Karpas-422 (cell line): ENCODE measurements at regions not wholly inside any gene's neighbourhood (a gene's known extent, or its start where the extent isn't known, plus 50 kb on each side); places are given as distances from the start of the nearest gene placed in this dataset.

Source experiments
- DNase-seq: peaks from one replicate; pipeline ENCODE4 v3.0.0-alpha.2; 2015
- H2AFZ ChIP-seq: fragments of 200-600 bp; sonication (generic); 2 replicates; pipeline ENCODE4 v1.6.1; 2014; ENCODE audit warnings: antibody characterized with exemption, low read length, mixed read lengths
- H3K27ac ChIP-seq: fragments of 200-600 bp; sonication (generic); 2 replicates; pipeline ENCODE4 v1.5.1; 2014; ENCODE audit warnings: mild to moderate bottlenecking, low read length, moderate library complexity
- H3K27me3 ChIP-seq: fragments of 200-600 bp; sonication (generic); 2 replicates; pipeline ENCODE4 v1.6.1; 2014; ENCODE audit warnings: low read length, mixed read lengths
- H3K36me3 ChIP-seq: fragments of 200-600 bp; sonication (generic); 2 replicates; pipeline ENCODE4 v1.6.1; 2014; ENCODE audit warnings: low read length, mixed read lengths; ENCODE audit not compliant: insufficient read depth
- H3K4me1 ChIP-seq: fragments of 200-600 bp; sonication (generic); 2 replicates; pipeline ENCODE4 v1.6.1; 2014; ENCODE audit warnings: mild to moderate bottlenecking, low read length, mixed read lengths
- H3K4me2 ChIP-seq: fragments of 200-600 bp; sonication (generic); 2 replicates; pipeline ENCODE4 v1.6.1; 2014; ENCODE audit warnings: low read length, low read depth, mild to moderate bottlenecking; ENCODE audit not compliant: poor library complexity, severe bottlenecking
- H3K4me3 ChIP-seq: fragments of 200-600 bp; sonication (generic); 2 replicates; pipeline ENCODE4 v1.5.1; 2014; ENCODE audit warnings: mild to moderate bottlenecking, antibody characterized with exemption, low read length, mixed read lengths
- H3K79me2 ChIP-seq: fragments of 200-600 bp; sonication (generic); 2 replicates; pipeline ENCODE4 v1.6.1; 2014; ENCODE audit warnings: mild to moderate bottlenecking, low read length, mixed read lengths
- H3K9ac ChIP-seq: fragments of 200-600 bp; sonication (generic); 2 replicates; pipeline ENCODE4 v1.6.0; 2014; ENCODE audit warnings: low read length
- H3K9me2 ChIP-seq: fragments of 200-600 bp; sonication (generic), shearing (Covaris generic); replicated peaks from 2 replicates; pipeline ENCODE4 v1.6.0; 2014; ENCODE audit warnings: mild to moderate bottlenecking, low read length, moderate library complexity; ENCODE audit not compliant: insufficient read depth
- H3K9me3 ChIP-seq: fragments of 300-700, 200-600 bp; sonication (generic); 2 replicates; pipeline ENCODE4 v1.6.1; 2014; ENCODE audit warnings: low read length, mixed read lengths
- H4K20me1 ChIP-seq: fragments of 200-600 bp; sonication (generic); 2 replicates; pipeline ENCODE4 v1.6.1; 2014; ENCODE audit warnings: mild to moderate bottlenecking, antibody characterized with exemption, low read length, low read depth; ENCODE audit not compliant: insufficient read depth

DNA sequence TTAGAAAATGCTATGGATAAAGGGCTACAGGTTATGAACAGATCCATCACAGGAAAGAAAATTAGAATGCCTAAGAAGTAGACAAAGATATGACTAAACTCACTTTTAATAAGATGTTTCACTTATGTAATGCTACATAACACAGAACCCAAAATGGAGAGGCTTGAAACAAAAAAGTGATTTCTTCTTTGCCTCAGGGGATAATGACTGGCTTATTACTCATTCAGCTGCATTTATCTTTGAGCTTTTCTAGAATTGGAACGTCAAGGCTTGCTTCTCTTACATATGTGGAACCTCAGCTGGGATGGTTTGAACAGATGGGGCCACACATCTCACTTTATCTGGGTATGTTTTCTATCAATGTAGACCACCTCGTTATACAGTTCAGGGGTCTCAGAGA, 120.6 kb upstream of the EPHA3 start:
- no peak overlapping the region for H3K27ac ChIP-seq

DNA sequence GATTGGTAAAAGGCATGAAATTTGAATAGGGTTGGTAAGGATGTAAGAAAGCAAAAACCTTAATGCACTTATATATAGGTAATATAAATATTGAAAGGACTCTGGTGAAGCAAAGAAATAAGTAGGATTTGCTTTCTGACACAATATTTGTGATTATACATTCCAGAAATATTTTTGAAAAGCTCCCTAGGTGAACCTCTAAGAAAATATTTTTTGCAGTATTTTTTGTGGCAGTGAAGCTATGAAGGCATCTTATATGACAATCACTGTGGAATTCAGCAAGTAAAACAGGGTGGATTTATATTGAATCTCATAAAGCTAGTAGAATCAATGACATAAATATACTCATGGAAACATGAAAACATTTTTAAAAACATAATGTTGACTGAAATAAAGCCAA, 119.6 kb upstream of the EPHA3 start:
- Histone ChIP-seq H3K27me3 (no peaks in the 10 kb centered on the region), H3K27ac (no peak overlapping the region), H3K9me2 (no peaks in the 10 kb centered on the region), H3K9me3 (peaks cover 8% of the 10 kb centered on the region), H3K4me1 (no peaks in the 10 kb centered on the region), H3K9ac (no peak overlapping the region), H3K79me2 (no peaks in the 10 kb centered on the region), H3K4me2 (no peak overlapping the region), H3K4me3 (no peak overlapping the region), H2AFZ (no peak overlapping the region), H4K20me1 (no peaks in the 10 kb centered on the region), H3K36me3 (no peaks in the 10 kb centered on the region)
- no peak for DNase-seq

More for the DNA sequence above, 120.6 kb upstream of the EPHA3 start:
- H3K9me2 ChIP-seq, result no peaks in the 10 kb centered on the region
- H3K4me3 ChIP-seq, result no peak overlapping the region
- no peak overlapping the region for H3K4me2 ChIP-seq
- H4K20me1 ChIP-seq, result no peaks in the 10 kb centered on the region
- no peaks in the 10 kb centered on the region for H3K27me3 ChIP-seq
- no peak overlapping the region for H3K9ac ChIP-seq
- no peaks in the 10 kb centered on the region for H3K36me3 ChIP-seq
- DNase-seq, result no peak
- no peak overlapping the region for H2AFZ ChIP-seq
- peaks cover 12% of the 10 kb centered on the region for H3K9me3 ChIP-seq
- H3K4me1 ChIP-seq, result no peaks in the 10 kb centered on the region
- no peaks in the 10 kb centered on the region for H3K79me2 ChIP-seq

DNA sequence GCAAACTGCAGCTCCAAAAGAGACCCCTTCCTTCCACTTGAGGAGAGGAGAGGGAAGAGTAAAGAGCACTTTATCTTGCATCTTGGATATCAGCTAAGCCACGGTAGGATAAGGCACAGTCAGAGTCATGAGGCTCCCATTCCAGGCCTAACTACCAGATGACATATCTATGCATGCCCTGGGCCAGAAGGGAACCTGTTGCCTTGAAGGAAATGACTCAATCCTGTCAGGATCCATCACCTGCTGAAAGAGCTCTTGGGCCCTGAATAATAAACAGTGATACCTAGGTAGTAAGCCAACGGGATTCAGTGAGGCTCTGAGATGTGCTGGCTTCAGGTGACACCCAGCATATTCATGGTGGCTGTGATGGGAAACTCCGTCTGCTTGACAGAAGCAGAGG, 118.5 kb upstream of the EPHA3 start:
- no peak overlapping the region for H3K9ac ChIP-seq
- peaks cover 6% of the 10 kb centered on the region for H3K9me3 ChIP-seq
- no peak overlapping the region for H3K4me3 ChIP-seq
- no peak overlapping the region for H3K4me2 ChIP-seq
- no peak overlapping the region for H2AFZ ChIP-seq
- no peak overlapping the region for H3K27ac ChIP-seq
- H3K36me3 ChIP-seq, result no peaks in the 10 kb centered on the region
- H4K20me1 ChIP-seq, result no peaks in the 10 kb centered on the region
- H3K79me2 ChIP-seq, result no peaks in the 10 kb centered on the region
- no peaks in the 10 kb centered on the region for H3K9me2 ChIP-seq
- H3K27me3 ChIP-seq, result no peaks in the 10 kb centered on the region
- DNase-seq, result no peak
- no peaks in the 10 kb centered on the region for H3K4me1 ChIP-seq

DNA sequence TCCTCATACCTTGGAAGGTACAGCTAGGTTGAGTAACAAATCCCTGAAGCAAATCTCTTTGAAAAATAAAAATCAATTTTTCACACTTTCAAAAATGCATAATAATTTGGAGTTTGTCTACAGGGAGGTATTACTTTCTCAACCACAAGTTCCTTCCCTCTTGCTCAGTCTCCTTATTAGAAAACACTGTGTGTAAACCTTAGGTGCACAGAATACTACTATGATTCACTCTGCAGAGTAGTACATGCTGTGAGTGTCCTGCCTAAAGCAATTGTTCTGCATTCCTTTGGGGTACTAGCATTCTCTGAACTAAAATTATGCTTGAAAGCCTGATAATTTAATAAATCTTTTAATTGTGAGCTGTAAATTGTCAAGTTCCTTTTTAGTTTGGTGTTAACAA, 115.9 kb upstream of the EPHA3 start:
- Histone ChIP-seq H4K20me1 (no peaks in the 10 kb centered on the region), H3K4me3 (no peak overlapping the region)

DNA sequence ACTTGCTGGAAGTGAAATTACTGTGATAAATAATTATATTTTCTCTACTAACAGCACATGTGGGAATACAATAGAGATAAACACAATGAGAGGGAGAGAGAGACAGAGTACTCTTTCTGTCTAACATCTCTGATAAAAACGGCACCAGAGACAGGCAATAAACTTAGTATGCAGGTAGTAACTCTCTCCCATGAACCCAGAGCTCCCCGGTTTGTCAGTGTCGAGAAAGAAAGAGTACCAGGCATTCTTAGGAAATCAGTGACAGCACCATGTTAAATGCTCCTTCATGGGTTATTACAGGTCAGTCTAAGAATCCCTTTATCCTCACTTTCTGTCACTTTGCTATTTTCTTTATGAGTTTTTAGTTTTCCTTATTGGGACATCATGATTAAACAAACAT, 110.7 kb upstream of the EPHA3 start:
- DNase-seq, result no peak

More for the DNA sequence above, 115.9 kb upstream of the EPHA3 start:
- Histone ChIP-seq H3K36me3 (no peaks in the 10 kb centered on the region), H3K27ac (no peak overlapping the region), H3K27me3 (no peaks in the 10 kb centered on the region), H3K9me2 (no peaks in the 10 kb centered on the region), H3K79me2 (no peaks in the 10 kb centered on the region), H3K4me1 (no peaks in the 10 kb centered on the region), H3K9ac (no peak overlapping the region), H3K4me2 (no peak overlapping the region), H2AFZ (no peak overlapping the region), H3K9me3 (peaks cover 6% of the 10 kb centered on the region; the same call in 1 of the 2 replicates)
- no peak for DNase-seq

DNA sequence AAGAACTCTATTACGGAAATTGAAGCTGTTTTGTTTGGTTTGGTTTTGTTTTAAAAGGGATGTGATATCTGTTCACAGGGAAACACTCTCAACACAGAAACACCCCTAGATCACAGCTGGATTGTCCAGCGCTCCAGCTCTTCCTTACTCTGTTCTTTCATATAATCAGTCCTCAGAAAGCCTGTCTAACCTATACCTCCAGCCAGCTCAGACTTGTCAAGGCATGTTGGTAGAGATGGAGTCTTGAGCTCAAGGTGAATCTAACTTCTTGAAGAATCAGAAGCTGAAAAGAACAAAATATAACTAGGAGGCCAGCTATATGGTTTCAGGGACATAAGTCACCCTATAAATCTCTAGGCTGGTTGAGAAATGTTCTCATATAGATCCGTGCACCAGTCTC, 110.2 kb upstream of the EPHA3 start:
- Histone ChIP-seq H3K79me2 (no peaks in the 10 kb centered on the region), H3K36me3 (no peaks in the 10 kb centered on the region), H3K4me1 (no peaks in the 10 kb centered on the region), H3K9me2 (no peaks in the 10 kb centered on the region), H3K4me2 (no peak overlapping the region), H3K27me3 (no peaks in the 10 kb centered on the region), H3K4me3 (no peak overlapping the region), H3K9ac (no peak overlapping the region), H3K9me3 (no peaks in the 10 kb centered on the region), H4K20me1 (no peaks in the 10 kb centered on the region), H2AFZ (no peak overlapping the region), H3K27ac (no peak overlapping the region)
- DNase-seq, result no peak

More for the DNA sequence above, 110.7 kb upstream of the EPHA3 start:
- Histone ChIP-seq H4K20me1 (no peaks in the 10 kb centered on the region), H3K4me2 (no peak overlapping the region), H3K27ac (no peak overlapping the region), H3K27me3 (no peaks in the 10 kb centered on the region), H3K9me2 (no peaks in the 10 kb centered on the region), H3K36me3 (no peaks in the 10 kb centered on the region), H3K4me3 (no peak overlapping the region), H3K4me1 (no peaks in the 10 kb centered on the region), H2AFZ (no peak overlapping the region), H3K9ac (no peak overlapping the region), H3K9me3 (no peaks in the 10 kb centered on the region), H3K79me2 (no peaks in the 10 kb centered on the region)

DNA sequence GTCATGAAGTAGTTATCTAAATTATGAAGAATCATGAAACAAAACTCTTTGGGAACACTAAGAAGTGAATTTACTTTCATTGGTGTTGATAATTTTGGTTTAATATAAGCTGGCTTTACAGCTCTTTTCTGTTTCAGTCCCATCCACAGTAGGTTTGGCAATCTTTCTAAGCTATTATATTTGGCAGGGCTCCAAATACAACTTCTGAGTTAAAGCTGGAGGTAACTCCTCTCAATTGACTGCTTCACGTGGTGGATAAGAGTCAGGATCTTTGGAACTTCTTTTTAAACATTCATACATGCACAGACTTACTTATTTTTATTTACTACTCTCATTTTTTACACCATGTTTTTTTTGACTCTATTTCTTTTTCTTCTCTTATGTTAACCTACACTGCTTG, 106.5 kb upstream of the EPHA3 start:
- no peak for DNase-seq
- Histone ChIP-seq H3K9ac (no peak overlapping the region), H3K27ac (no peak overlapping the region), H3K4me3 (no peak overlapping the region), H3K9me2 (no peaks in the 10 kb centered on the region), H3K36me3 (no peaks in the 10 kb centered on the region), H3K4me2 (no peak overlapping the region), H3K4me1 (no peaks in the 10 kb centered on the region), H3K27me3 (no peaks in the 10 kb centered on the region), H4K20me1 (no peaks in the 10 kb centered on the region), H3K79me2 (no peaks in the 10 kb centered on the region), H2AFZ (no peak overlapping the region), H3K9me3 (no peaks in the 10 kb centered on the region; the same call in 1 of the 2 replicates)

DNA sequence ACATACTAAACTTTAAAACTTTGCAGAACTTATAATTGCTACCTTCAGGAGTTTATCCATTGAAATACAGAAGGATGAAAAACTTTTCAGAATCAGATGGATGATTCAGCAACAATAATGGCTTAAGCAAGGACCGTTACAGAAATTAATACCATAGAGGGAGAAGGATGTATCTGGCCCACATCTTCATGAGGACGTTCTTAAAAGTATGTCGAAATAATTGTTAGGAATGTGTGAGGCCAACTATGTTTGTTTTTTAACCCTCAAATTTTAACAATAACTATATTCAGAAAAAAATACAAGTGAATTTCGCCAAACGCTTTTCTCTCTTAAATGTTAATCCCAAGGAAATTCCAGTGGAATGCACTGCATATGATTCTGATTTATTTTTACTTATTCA, 105.2 kb upstream of the EPHA3 start:
- H3K27ac ChIP-seq, result no peak overlapping the region
- no peak overlapping the region for H3K4me3 ChIP-seq
- H3K9me3 ChIP-seq, result peaks cover 5% of the 10 kb centered on the region
- no peak for DNase-seq
- no peaks in the 10 kb centered on the region for H3K9me2 ChIP-seq
- H3K4me2 ChIP-seq, result no peak overlapping the region
- no peaks in the 10 kb centered on the region for H4K20me1 ChIP-seq
- H3K4me1 ChIP-seq, result no peaks in the 10 kb centered on the region
- no peaks in the 10 kb centered on the region for H3K36me3 ChIP-seq
- no peak overlapping the region for H2AFZ ChIP-seq
- no peak overlapping the region for H3K9ac ChIP-seq
- H3K27me3 ChIP-seq, result no peaks in the 10 kb centered on the region
- no peaks in the 10 kb centered on the region for H3K79me2 ChIP-seq

DNA sequence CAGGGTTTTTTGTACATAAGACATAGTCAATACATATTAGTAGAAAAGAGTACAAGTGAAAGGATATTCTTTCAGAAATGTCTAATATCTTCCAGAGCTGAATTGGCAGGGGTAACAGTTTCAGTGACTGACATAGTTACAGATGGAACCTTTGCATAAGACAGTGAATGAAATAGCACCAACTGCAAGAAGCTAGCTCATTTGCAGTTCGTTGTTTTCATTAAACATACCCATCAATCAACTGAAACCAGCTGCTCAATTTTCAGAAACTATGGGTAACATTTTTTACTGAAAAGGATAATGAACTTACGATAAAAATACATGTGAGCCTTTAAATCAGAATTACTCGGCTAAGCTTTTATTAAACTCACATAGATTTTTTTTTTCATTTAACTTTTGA, 93.9 kb upstream of the EPHA3 start:
- H3K9me3 ChIP-seq, result peaks cover 20% of the 10 kb centered on the region; the same call in 1 of the 2 replicates
- no peaks in the 10 kb centered on the region for H3K9me2 ChIP-seq
- no peaks in the 10 kb centered on the region for H3K36me3 ChIP-seq

More for the DNA sequence above, 93.9 kb upstream of the EPHA3 start:
- H3K27ac ChIP-seq, result no peak overlapping the region
- H3K4me3 ChIP-seq, result no peak overlapping the region
- H3K27me3 ChIP-seq, result no peaks in the 10 kb centered on the region
- H3K4me1 ChIP-seq, result no peaks in the 10 kb centered on the region
- H3K9ac ChIP-seq, result no peak overlapping the region
- no peaks in the 10 kb centered on the region for H3K79me2 ChIP-seq
- H2AFZ ChIP-seq, result no peak overlapping the region
- H3K4me2 ChIP-seq, result no peak overlapping the region
- no peaks in the 10 kb centered on the region for H4K20me1 ChIP-seq
- DNase-seq, result no peak
